IMR-90 (cell line): ENCODE measurements at regions not wholly inside any gene's neighbourhood (a gene's known extent, or its start where the extent isn't known, plus 50 kb on each side); places are given as distances from the start of the nearest gene placed in this dataset.

ENCODE experiments used
- ATAC-seq: fragments of 200-7000 bp; cut with Tn5 transposase; 2 replicates; pipeline ENCODE4 v1.9.1; 2020; ENCODE audit warnings: low read depth, mild to moderate bottlenecking, moderate library complexity
- BruUV-seq: library from RNA; stranded (reverse); fragments of 400-500 nt; replicated peaks from 2 replicates; lab custom pipeline; 2021; lab: Mats Ljungman, UMichigan
- CTCF ChIA-PET: fragments of 300-600 bp; formaldehyde crosslinking; extraction: SDS; loops from one replicate; lab custom pipeline; 2021; ENCODE audit warnings: antibody characterized with exemption; lab: Yijun Ruan, JAX
- POLR2A ChIA-PET: fragments of 300-600 bp; sonication (Branson Sonifier 250); formaldehyde crosslinking; loops from one replicate; lab custom pipeline; 2022; ENCODE audit warnings: antibody characterized with exemption; ENCODE audit not compliant: unreplicated experiment; lab: Charles Lee
- DNase-seq: peaks from one replicate; pipeline ENCODE4 v3.0.0; 2013
- H2AFZ ChIP-seq: replicated peaks from 2 replicates; pipeline ENCODE3; 2013; ENCODE audit warnings: low read length, mild to moderate bottlenecking; ENCODE audit not compliant: poor library complexity
- H2AK5ac ChIP-seq: 2 replicates; pipeline ENCODE4 v1.6.1; 2013; ENCODE audit warnings: low read depth, low read length, inconsistent platforms
- H2AK9ac ChIP-seq: replicated peaks from 2 replicates; pipeline ENCODE3; 2013; ENCODE audit warnings: mild to moderate bottlenecking, low read depth, low read length, moderate library complexity; ENCODE audit not compliant: poor library complexity
- H2BK120ac ChIP-seq: 2 replicates; pipeline ENCODE4 v1.6.1; 2013; ENCODE audit warnings: low read depth, low read length, inconsistent platforms
- H2BK15ac ChIP-seq: 3 replicates; pipeline ENCODE4 v1.6.1; 2013; ENCODE audit warnings: low read depth, low read length, inconsistent platforms
- H2BK20ac ChIP-seq: 2 replicates; pipeline ENCODE4 v1.6.1; 2013; ENCODE audit warnings: low read depth, mild to moderate bottlenecking, inconsistent platforms, low read length, moderate library complexity
- H2BK5ac ChIP-seq: 2 replicates; pipeline ENCODE4 v1.6.1; 2013; ENCODE audit warnings: mild to moderate bottlenecking, low read depth, low read length, inconsistent platforms; ENCODE audit not compliant: poor library complexity, severe bottlenecking
- H3K14ac ChIP-seq: replicated peaks from 2 replicates; pipeline ENCODE4 v1.6.1; 2013; ENCODE audit warnings: low read depth, low read length, inconsistent platforms
- H3K18ac ChIP-seq: 2 replicates; pipeline ENCODE4 v1.6.1; 2013; ENCODE audit warnings: low read depth, low read length, control low read depth
- H3K23ac ChIP-seq: 2 replicates; pipeline ENCODE4 v1.6.1; 2013; ENCODE audit warnings: low read depth, low read length, inconsistent platforms
- H3K27ac ChIP-seq: 2 replicates; pipeline ENCODE4 v1.5.1; 2013; ENCODE audit warnings: mild to moderate bottlenecking, control low read depth, low read length; ENCODE audit not compliant: insufficient read depth
- H3K27me3 ChIP-seq: 2 replicates; pipeline ENCODE4 v1.6.1; 2013; ENCODE audit warnings: low read length; ENCODE audit not compliant: control insufficient read depth, insufficient read depth
- H3K36me3 ChIP-seq: 2 replicates; pipeline ENCODE4 v1.6.1; 2013; ENCODE audit warnings: low read length, mixed read lengths; ENCODE audit not compliant: control insufficient read depth, insufficient read depth
- H3K4ac ChIP-seq: 2 replicates; pipeline ENCODE4 v1.6.1; 2013; ENCODE audit warnings: low read depth, low read length, inconsistent platforms
- H3K4me1 ChIP-seq: 2 replicates; pipeline ENCODE4 v1.6.1; 2013; ENCODE audit warnings: low read length, mixed read lengths; ENCODE audit not compliant: control insufficient read depth, insufficient read depth
- H3K4me2 ChIP-seq: 2 replicates; pipeline ENCODE4 v1.6.1; 2013; ENCODE audit warnings: low read depth, mild to moderate bottlenecking, control low read depth, low read length, moderate library complexity
- H3K4me3 ChIP-seq: 2 replicates; pipeline ENCODE4 v1.5.1; 2013; ENCODE audit warnings: low read depth, mild to moderate bottlenecking, control low read depth, low read length, moderate library complexity; ENCODE audit not compliant: insufficient read depth
- H3K56ac ChIP-seq: 2 replicates; pipeline ENCODE4 v1.6.1; 2013; ENCODE audit warnings: low read length, inconsistent platforms; ENCODE audit not compliant: insufficient read depth; ENCODE audit errors: extremely low read depth
- H3K79me1 ChIP-seq, 2 experiments: 2 replicates each; pipeline ENCODE4 v1.6.1; 2013; ENCODE audit warnings: low read length in 2 of 2, inconsistent platforms in 1 of 2, low read depth in 1 of 2
- H3K9ac ChIP-seq: 2 replicates; pipeline ENCODE4 v1.6.1; 2013; ENCODE audit warnings: low read depth, low read length, control low read depth
- H3K9me1 ChIP-seq: 2 replicates; pipeline ENCODE4 v1.6.1; 2013; ENCODE audit warnings: low read length, inconsistent platforms; ENCODE audit not compliant: insufficient read depth
- H3K9me3 ChIP-seq: 2 replicates; pipeline ENCODE4 v1.6.1; 2013; ENCODE audit warnings: low read length; ENCODE audit not compliant: control insufficient read depth, insufficient read depth
- H4K20me1 ChIP-seq: 2 replicates; pipeline ENCODE4 v1.6.1; 2013; ENCODE audit warnings: low read length, inconsistent platforms; ENCODE audit not compliant: insufficient read depth
- H4K5ac ChIP-seq: 2 replicates; pipeline ENCODE4 v1.6.1; 2013; ENCODE audit warnings: mild to moderate bottlenecking, low read depth, low read length, control low read depth
- H4K8ac ChIP-seq, 2 experiments: 2 replicates each; pipeline ENCODE4 v1.6.1; 2013; ENCODE audit warnings: low read depth in 2 of 2, low read length in 2 of 2, control low read depth in 1 of 2, inconsistent platforms in 1 of 2
- H4K91ac ChIP-seq: 2 replicates; pipeline ENCODE4 v1.6.1; 2013; ENCODE audit warnings: low read depth, low read length, inconsistent platforms; ENCODE audit not compliant: insufficient read depth
- BHLHE40 ChIP-seq: fragments of 150-350 bp; IDR thresholded peaks from 2 replicates; pipeline ENCODE4 v1.6.1; 2016; ENCODE audit warnings: mild to moderate bottlenecking, low read depth, low read length
- CEBPB ChIP-seq: IDR thresholded peaks from 2 replicates; pipeline ENCODE4 v1.6.1; 2012; ENCODE audit warnings: low read depth, low read length, improper control_type of control experiment
- CTCF ChIP-seq: conservative IDR thresholded peaks from 2 replicates; pipeline ENCODE4 v1.5.1; 2012; ENCODE audit warnings: mild to moderate bottlenecking, low read depth, low read length, improper control_type of control experiment
- ELK1 ChIP-seq: fragments of 150-350 bp; IDR thresholded peaks from 2 replicates; pipeline ENCODE4 v1.6.1; 2016; ENCODE audit warnings: low read depth, mild to moderate bottlenecking, low read length, moderate library complexity, borderline replicate concordance
- FOS ChIP-seq: fragments of 150-350 bp; IDR thresholded peaks from 2 replicates; pipeline ENCODE4 v1.6.1; 2016; ENCODE audit warnings: low read depth, low read length
- MXI1 ChIP-seq: IDR thresholded peaks from 2 replicates; pipeline ENCODE4 v1.6.1; 2012; ENCODE audit warnings: low read depth, mild to moderate bottlenecking, low read length, moderate library complexity, borderline replicate concordance
- NFE2L2 ChIP-seq: fragments of 150-350 bp; IDR thresholded peaks from 2 replicates; pipeline ENCODE4 v1.6.1; 2016; ENCODE audit warnings: low read depth, mild to moderate bottlenecking, low read length
- POLR2A ChIP-seq: IDR thresholded peaks from 2 replicates; pipeline ENCODE4 v1.6.1; 2012; ENCODE audit warnings: mild to moderate bottlenecking, low read depth, low read length
- RAD21 ChIP-seq: IDR thresholded peaks from 2 replicates; pipeline ENCODE4 v1.6.1; 2012; ENCODE audit warnings: low read length, improper control_type of control experiment
- RCOR1 ChIP-seq: IDR thresholded peaks from 2 replicates; pipeline ENCODE4 v1.6.1; 2012; ENCODE audit warnings: mild to moderate bottlenecking, low read length, improper control_type of control experiment; ENCODE audit not compliant: insufficient replicate concordance
- RFX5 ChIP-seq: IDR thresholded peaks from 2 replicates; pipeline ENCODE4 v1.8.0; 2012; ENCODE audit warnings: low read depth, mild to moderate bottlenecking, low read length, moderate library complexity
- SMC3 ChIP-seq: fragments of 150-350 bp; IDR thresholded peaks from 2 replicates; pipeline ENCODE4 v1.6.1; 2016; ENCODE audit warnings: low read depth, mild to moderate bottlenecking, antibody characterized with exemption, low read length, moderate library complexity
- USF2 ChIP-seq: fragments of 150-350 bp; IDR thresholded peaks from 2 replicates; pipeline ENCODE4 v1.6.1; 2017; ENCODE audit warnings: mild to moderate bottlenecking, antibody characterized with exemption, low read length, low read depth
- WGBS, 2 experiments: methylation state at CpG; one replicate each; pipeline versions ENCODE4 v1.1.5 to v1.1.7; 2013; ENCODE audit warnings: missing lambda C conversion rate in 2 of 2; ENCODE audit not compliant: insufficient read length in 1 of 2; ENCODE audit errors: extremely low coverage in 2 of 2; 5-methylcytosine and 5-hydroxymethylcytosine counted together
- dilution Hi-C: fragments of 300-500 bp; cut with HindIII; formaldehyde crosslinking; loops from one replicate; pipeline ENCODE4 v1.14.3; 2018; ENCODE audit warnings: low sequenced_read_pairs; ENCODE audit not compliant: unreplicated experiment
- in situ Hi-C: fragments of 300-500 bp; cut with MboI; formaldehyde crosslinking; loops from 3 replicates; pipeline ENCODE4 v1.14.3; 2019; ENCODE audit warnings: low sequenced_read_pairs, inconsistent platforms, mixed read lengths
- intact Hi-C: fragments of 100-400 bp; cut with micrococcal nuclease; formaldehyde crosslinking; loops from 2 replicates; pipeline ENCODE4 v1.10.0; 2022

GRCh38 chr21:20440338-20440737, 557.9 kb upstream of the NCAM2 start:
- BruUV-seq = no TSS peak
- intact Hi-C loops = no loop called here
- no peak overlapping the region for H3K27ac ChIP-seq
- no peak overlapping the region for H2BK20ac ChIP-seq
- no peak overlapping the region for H2BK120ac ChIP-seq
- dilution Hi-C loops = no loop called here
- H2AFZ ChIP-seq = no peak overlapping the region
- no peaks in the 10 kb centered on the region for H3K9me1 ChIP-seq
- H3K4me3 ChIP-seq = no peak overlapping the region
- no peak overlapping the region for H4K8ac ChIP-seq
- no peak overlapping the region for H2AK5ac ChIP-seq
- H3K14ac ChIP-seq = no peak overlapping the region
- H3K9me3 ChIP-seq = peaks cover 7% of the 10 kb centered on the region
- ATAC-seq (no peak), DNase-seq (no peak)
- TF ChIP-seq NFE2L2 (no peak), POLR2A (no peak), USF2 (no peak), MXI1 (no peak), CEBPB (no peak), SMC3 (no peak), CTCF (no peak), BHLHE40 (no peak), ELK1 (no peak), RFX5 (no peak), RAD21 (no peak), RCOR1 (no peak), FOS (no peak)
- H3K18ac ChIP-seq = no peak overlapping the region
- no peak overlapping the region for H4K5ac ChIP-seq
- H3K4me1 ChIP-seq = no peaks in the 10 kb centered on the region
- H3K27me3 ChIP-seq = no peaks in the 10 kb centered on the region
- H2BK5ac ChIP-seq = no peak overlapping the region
- no peak overlapping the region for H3K4me2 ChIP-seq
- WGBS, 2 experiments = no CpG with 5 or more reads among the region's 5 CpGs
- no peaks in the 10 kb centered on the region for H3K36me3 ChIP-seq
- no peak overlapping the region for H3K9ac ChIP-seq
- no peak overlapping the region for H3K4ac ChIP-seq
- no peak overlapping the region for H4K91ac ChIP-seq
- no peak overlapping the region for H2BK15ac ChIP-seq
- no peaks in the 10 kb centered on the region for H4K20me1 ChIP-seq
- H3K56ac ChIP-seq = no peak overlapping the region
- H3K23ac ChIP-seq = no peak overlapping the region
- in situ Hi-C loops = no loop called here
- ChIA-PET CTCF (no interaction called here), POLR2A (no interaction called here)
- no peaks in the 10 kb centered on the region for H3K79me1 ChIP-seq
- no peak overlapping the region for H2AK9ac ChIP-seq
